ENCODE measurements at regions not wholly inside any gene's neighbourhood (a gene's known extent, or its start where the extent isn't known, plus 50 kb on each side); places are given as distances from the start of the nearest gene placed in this dataset.
"Not testable (repeated sequence)": the region's sequence is repeated elsewhere in the genome, so short reads cannot be mapped to it uniquely, and the experiment has no call there.

DNA sequence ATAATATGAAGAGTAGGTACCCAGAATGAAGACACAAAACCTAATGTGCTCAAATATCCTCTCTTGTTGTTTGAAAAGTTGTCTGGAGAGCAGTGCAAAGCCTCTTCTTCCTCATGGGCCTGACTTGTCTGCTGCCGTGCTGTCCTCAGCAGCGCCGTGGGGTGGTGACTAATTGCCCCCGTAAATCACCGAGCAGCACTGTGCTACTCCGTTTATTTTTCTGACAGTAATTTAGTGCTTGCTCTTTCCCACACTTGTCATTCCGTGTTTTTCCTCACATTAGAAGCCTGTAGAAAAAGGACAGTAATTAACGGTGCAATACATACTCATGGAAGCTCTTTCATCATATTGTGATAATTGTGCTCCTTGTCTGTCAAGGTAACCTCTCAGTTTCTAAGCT lies 114.8 kb upstream of the BARHL2 start:
- intact Hi-C loops (cut with DNase I) = no loop called here
- DNase-seq = no peak
- no peak for ATAC-seq

DNA sequence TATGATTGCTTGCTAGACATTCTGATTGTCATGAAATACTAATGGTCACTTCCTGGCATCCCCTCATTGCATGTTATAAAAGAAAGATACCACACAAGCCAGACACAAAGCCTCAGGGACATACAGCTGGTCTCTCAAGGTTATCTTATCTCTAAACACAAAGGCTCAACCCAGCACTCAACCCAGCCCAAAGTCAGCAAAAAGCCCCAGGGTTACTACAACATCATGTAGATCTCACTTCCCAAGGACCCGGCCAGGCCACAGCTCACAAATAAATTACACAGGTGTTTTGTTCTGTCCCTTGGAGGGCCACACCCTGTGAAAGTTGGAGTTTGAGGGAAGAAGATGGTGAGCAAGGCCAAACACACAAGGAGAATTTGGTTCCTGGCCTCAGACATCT lies 109.7 kb upstream of the BARHL2 start:
- DNase-seq = no peak
- intact Hi-C loops (cut with DNase I) = no loop called here
- no peak for ATAC-seq

DNA sequence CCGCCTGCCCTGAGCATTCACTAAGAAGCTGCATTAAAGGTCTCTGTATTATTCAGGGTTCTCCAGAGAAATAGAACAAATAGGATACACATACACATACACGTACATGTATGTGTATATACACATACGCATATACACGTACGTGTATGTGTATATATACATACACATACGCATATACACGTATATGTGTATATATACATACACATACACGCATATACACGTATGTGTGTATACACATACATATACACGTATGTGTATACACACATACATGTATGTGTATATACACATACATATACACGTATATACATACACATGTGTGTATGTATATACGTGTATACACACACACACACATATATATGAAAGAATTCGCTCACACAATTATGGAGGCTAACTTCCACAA lies 108.9 kb upstream of the BARHL2 start:
- no peak for ATAC-seq
- intact Hi-C loops (cut with DNase I) = no loop called here
- DNase-seq = no peak

DNA sequence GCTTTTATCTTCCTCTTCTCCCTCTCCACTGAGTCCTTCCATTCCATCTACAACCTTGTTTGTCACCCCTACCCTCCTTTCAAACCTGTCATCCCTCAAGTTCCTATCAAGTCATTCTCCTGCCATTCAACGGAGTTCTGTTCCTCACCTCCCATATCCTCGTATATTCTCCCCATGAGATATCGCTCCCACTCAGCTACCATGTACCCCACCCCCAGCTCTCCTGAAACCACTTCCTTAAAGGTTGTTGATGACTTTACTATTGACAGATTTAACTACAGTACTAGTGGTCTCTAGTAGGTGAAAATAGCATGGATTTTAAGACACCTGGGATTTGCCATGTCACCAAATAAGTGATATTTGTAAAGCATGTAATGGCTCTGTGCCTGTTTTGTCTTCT lies 107.4 kb upstream of the BARHL2 start:
- intact Hi-C loops (cut with DNase I) = no loop called here
- ATAC-seq (no peak), DNase-seq (no peak)

DNA sequence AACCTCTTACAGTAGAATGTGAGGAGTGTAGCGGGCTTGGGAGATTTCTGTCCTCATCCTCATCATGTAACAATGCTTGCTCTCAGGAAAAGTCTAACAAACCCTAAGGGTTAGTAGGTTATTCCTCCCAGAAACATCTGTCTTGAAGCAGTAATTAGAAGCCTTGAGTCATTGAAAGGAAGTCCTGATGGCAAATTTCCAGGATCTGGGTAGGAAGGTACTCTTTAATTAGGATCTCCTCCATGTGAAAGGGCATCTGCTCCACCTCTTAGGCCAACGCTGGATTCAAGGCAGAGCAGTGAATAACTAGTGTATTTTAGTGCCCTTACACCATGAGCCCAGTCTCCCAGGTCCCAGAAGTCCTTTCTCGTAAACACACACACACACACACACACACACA lies 106.6 kb upstream of the BARHL2 start:
- no peak for ATAC-seq
- intact Hi-C loops (cut with DNase I) = no loop called here
- DNase-seq = no peak

DNA sequence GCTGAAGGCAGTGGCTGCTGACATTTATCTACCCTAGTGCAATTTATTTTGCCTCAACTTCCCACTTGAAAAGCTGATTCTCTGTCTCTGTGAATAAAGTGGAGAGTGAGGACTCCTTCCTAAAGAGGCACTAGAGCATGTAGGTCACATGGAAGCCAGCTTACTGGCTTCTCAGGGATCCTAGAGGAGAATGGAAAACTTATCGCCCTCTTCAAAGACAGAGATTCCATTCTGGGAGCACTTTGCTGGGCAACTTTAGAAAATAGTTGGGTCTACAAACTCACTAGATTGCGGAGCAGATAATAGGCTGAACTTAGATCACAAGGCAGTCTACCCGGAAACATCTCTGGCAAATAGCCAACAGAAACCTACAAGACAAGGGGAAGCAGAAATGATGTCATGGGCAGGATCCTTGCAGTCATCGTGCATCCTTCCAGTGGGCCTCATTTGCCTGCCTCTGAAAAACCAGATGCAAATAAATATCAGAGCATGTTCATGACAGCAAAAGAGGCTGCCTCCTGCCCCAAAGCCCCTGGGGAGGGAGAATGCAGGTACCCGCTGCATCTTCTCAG lies 104.8 kb upstream of the BARHL2 start:
- intact Hi-C loops (cut with DNase I) = no loop called here
- ATAC-seq (no peak), DNase-seq (no peak)

DNA sequence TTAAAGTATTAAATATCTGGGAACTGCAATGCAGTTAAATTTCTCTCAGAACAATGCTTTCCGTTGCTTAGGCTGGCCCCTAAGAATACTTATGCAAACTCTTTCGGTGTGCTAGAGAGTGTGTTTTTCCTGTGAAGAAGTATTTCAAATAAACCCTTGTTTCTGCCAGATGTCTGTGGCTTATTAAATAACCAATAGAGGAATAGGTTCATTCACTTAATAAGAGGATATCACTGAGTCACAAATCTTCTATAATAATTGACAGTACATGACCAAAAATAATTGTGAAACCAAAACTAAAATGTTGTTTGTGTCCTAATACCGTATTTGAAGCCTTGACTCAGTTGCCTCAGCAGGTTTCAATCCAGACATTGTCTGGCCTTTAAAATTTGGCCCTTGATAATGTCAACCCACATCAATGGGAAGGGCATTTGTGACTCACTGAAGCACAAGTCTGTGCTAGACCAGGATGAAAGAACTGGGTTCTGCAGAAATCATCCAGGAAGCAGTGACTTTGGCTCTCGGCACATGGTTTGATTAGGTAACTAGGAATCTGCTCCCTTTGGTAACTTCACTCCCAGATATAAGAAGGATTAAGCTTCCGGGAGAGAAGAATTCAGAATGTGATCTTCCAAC lies 104.2 kb upstream of the BARHL2 start:
- DNase-seq (no peak), ATAC-seq (no peak)
- intact Hi-C loops (cut with DNase I) = no loop called here

DNA sequence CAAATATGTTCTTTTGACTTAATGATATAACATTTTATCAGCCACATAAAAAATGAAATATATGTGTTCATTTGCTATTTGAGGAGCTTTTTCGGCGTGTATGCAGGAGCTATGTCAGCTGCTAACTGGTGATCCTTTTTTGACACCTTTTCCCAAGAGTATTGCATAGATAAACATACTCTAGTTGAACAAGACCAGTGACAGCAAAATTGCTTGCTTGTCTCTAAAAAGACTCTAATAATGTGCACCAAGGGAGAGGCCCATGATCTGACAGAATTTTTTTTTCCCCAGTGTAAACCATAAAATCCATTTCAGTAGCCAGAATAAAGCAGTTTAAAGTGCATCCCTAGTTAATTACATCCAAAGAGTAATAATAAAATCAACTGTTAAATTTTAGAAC lies 103.6 kb upstream of the BARHL2 start:
- ATAC-seq (no peak), DNase-seq (no peak)
- intact Hi-C loops (cut with DNase I) = no loop called here

DNA sequence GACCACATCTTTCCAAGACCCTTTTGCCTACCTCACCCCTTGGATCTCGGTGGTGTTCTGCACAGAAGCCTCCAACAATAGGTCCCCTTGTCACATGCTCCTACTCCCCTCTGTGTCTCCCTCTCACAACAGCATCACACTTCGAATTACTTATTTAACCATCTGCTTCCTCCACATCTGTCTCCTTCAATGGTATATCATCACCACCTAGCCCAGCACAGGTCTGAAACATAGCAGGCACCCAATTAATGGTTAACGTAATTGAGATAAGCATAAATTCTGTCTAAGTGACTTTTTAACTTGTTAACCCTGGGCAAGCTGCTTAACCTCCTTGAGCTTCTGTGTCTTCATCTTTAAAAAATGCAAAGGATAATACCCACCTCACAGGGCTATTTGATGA lies 100.3 kb upstream of the BARHL2 start:
- DNase-seq (no peak), ATAC-seq (no peak)
- intact Hi-C loops (cut with DNase I) = no loop called here

DNA sequence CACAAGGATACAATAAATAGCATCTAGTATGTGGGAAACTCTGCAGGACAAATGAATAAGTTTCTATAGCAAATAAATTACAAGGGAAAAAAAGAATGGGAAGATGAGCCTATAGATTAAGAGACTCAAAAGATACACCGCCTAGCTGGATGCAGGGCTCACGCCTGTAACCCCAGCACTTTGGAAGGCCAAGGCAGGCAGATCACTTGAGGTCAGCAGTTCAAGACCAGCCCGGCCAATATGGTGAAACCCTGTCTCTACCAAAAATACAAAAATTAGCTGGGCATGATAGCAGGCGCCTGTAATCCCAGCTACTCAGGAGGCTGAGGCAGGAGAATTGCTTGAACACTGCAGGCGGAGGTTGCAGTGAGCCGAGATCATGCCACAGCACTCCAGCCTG lies 95.1 kb upstream of the BARHL2 start:
- ATAC-seq; intact Hi-C loops (cut with DNase I); DNase-seq: not testable (repeated sequence)

DNA sequence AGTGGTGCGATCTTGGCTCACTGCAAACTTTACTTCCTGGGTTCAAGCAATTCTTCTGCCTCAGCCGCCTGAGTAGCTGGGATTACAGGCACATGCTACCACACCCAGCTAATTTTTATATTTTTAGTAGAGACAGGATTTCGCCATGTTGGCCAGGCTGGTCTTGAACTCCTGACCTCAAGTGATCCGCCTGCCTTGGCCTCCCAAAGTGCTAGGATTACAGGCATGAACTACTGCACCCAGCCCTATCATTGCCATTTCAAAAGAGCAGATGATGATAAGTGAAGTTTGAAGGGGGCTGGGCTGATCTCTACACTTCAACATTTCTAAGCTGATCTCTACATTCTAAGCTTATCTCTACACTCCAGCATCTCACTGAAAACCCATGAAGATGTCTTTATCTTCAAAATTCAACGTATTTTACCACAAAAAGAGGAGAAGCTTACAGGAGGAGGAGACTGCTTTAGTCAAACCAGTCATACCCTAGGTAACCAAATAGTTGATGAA lies 94.4 kb upstream of the BARHL2 start:
- intact Hi-C loops (cut with DNase I); ATAC-seq; DNase-seq: not testable (repeated sequence)

DNA sequence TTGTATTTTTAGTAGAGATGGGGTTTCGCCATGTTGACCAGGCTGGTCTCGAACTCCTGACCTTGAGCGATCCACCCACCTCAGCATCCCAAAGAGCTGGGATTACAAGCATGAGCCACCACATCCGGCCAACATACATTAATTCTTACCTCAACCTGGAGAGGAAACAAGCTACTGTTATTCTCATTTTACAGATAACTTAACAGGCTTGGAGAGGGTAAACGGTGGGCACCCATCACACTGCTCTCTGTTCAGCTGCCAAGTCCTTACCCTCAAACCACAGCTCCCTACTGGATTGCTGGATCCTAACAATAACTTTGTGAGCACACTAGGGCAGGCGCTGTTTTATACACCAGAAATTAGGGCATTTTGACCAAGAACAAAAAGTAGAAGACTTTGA lies 93.6 kb upstream of the BARHL2 start:
- intact Hi-C loops (cut with DNase I) = no loop called here
- no peak for ATAC-seq
- no peak for DNase-seq

DNA sequence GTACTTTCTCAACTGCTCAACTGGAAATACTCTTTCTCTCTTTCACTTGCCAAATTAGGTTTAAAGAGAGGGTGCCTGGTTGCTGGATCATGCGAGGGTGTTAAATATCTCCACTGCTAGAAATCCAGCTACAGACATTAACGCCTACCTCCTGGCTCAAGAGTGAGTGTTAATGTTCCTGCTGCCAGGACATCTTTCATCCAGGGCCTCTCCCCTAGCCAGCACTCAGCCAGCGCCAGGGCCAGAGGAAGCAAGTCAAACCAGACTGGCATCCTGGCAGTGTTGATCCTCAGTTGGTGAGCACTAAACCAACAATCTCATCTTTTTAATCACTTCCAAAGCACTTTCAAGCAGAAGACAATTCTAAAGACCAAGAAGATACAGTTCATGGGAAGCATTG lies 92.9 kb upstream of the BARHL2 start:
- ATAC-seq = no peak
- intact Hi-C loops (cut with DNase I) = no loop called here
- DNase-seq = no peak

DNA sequence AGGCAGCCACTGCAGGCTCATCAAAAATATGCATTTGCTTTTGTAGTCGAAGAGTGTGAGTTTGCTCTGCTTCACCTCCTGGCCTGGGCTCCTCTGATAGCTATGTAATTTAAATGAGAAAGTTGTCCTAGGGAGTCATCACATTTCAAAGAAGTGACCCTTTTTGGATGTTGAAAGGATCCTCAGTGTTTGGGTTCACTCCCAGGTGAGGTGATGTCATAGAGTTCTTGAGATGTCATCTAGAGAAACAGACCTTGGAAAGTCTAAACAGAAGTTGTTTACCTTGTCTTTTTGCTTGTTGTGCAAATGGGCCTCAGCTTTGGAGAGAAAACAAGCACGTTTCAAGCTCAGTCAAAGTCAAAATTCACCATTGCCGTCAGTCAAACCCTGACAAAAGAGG lies 92.0 kb upstream of the BARHL2 start:
- intact Hi-C loops (cut with DNase I) = no loop called here
- ATAC-seq (no peak), DNase-seq (no peak)

DNA sequence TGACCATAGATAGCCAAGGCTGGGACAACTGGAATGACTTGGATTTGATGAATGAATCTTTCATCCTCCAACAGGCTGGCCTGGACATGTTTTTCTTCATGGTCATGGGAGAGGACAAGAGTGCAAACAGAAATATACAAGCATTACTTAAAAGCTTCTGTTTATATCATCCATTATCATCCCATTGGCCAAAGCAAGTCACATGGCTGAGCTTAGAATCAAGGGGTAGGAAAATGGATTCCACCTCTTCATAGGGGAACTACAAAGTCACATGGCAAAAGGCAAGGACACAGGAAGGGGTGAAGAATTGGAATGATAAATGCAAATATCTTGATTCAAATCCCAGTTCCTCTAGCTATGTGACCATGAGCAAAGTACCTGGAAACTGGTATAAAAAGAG lies 90.2 kb upstream of the BARHL2 start:
- intact Hi-C loops (cut with DNase I) = no loop called here
- no peak for ATAC-seq
- DNase-seq = no peak

DNA sequence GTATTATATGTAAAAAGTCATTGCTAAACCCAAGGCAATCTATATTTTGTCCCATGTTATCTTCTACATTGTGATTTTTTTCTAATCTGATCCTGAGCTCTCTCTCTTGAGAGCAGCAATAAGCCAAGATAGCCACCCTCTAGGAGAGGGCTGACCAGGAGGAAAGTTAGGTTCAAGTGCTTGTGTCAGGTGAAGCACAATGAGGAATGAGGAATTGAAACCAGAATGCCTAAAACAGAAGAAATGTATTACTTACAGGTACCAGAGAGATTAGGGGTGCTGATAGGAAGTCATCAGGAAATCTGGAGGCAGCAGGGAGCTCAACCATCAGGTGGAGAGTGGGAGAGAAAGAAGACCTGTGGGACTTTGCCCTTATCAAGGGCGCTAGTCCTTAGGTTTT lies 85.5 kb upstream of the BARHL2 start:
- intact Hi-C loops (cut with DNase I) = no loop called here
- ATAC-seq (no peak), DNase-seq (no peak)

DNA sequence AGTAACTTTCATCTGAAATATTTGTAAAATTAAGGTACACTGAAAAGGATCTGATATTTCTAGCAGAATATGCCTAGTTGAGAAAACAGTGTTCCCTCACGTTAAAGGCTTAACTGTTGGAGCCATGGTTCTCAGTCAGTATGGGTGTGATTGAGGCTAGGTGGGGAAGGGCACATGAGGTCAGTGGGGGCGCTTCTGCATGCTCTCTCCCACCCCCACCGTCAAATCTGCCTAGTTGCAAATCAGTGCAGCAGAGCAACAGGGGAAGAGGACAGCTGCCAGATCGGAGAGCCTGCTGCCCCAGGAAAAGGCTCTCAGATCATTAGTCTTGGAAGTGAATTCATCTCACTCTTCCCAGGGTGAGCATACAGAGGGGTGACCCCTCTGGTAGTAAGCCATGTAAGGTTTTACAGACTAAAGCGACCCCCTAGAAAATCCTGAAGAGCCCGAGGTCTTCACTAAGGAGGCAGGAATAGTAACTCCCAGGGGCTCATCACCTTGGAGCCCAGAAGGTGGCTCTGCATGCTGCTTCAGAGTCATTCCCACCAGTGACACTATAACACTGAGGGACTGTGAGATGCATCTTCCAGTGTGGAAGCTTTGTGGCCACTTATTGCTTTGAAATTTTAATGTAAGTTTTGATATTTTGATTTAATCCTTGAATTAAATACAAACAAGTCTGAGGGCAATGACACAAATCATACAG lies 83.1 kb upstream of the BARHL2 start:
- DNase-seq (no peak), ATAC-seq (no peak)
- intact Hi-C loops (cut with DNase I) = no loop called here

DNA sequence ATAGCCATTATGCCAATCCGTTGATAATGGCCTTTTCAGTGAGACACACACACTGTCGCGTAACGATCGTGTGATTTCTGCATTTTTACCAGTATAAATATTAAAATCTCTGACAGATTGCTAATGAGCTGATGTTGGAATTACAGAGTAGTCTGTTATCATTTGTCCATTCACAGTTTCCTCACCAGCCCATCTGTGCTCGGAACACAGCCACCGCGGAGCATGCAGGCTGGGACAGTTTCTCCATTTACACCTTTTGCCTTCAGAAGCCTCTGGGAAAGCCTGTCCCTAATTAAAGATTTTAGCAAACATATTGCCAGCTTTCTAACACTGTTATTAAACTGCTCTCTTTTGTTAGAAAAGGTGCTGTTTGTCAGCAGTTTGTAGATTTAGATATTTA lies 82.2 kb upstream of the BARHL2 start:
- intact Hi-C loops (cut with DNase I) = no loop called here
- ATAC-seq (no peak), DNase-seq (no peak)

DNA sequence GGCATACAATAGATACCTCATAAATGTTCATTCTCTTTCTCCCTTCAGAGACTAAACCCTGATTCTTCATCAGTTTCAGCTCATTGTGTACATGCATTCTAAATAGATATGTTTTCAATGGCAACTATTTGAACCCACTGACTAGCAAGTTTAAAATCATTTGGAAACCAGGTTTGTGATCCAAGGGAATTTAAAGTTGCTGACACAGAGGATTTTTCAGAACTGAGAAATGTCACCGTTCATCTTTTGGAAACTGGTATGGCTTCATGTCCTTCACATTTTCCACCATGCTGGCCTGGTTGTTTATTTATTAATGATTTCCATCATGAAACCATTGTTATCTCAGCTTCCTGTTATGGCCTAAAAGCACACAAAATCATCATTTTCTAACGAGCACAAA lies 81.8 kb upstream of the BARHL2 start:
- intact Hi-C loops (cut with DNase I) = no loop called here
- ATAC-seq (no peak), DNase-seq (no peak)

DNA sequence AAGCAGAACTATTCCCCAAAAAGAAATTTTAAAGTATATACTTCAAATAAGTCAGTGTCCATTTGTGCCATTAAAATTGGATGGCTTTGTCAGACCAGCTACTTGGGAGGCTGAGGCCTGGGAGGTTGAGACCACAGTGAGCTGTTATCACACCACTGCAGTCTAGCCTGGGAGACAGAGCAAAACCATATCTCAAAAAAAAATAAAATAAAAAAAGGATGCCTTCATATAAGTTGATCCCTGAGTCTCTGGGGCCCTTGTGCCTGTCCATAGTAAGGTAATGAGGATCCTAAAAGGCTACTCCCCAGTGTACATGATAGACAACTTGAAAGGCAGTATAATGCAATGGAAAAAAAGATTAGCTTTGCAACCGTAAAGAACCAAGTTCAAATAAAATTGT lies 81.2 kb upstream of the BARHL2 start:
- DNase-seq (no peak), ATAC-seq (no peak)
- intact Hi-C loops (cut with DNase I) = no loop called here

DNA sequence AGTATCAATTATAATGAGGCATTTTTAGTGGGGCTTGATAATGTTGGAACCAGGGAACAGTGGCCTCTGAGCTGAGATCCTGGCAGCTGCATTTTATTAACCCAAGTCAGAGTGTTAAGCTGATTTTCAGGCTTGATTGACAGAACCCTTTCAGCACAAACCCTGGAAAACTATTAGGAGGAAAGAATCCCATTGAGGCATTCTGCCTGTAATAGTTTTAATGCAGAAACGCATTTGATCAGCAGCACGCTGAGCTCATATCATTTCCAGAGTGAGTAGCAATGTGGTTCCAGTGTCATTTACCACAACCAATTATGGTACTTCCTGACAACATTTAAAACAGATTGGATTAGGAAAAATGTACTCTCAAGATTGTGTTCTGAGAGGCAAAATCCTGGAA lies 78.3 kb upstream of the BARHL2 start:
- ATAC-seq (no peak), DNase-seq (no peak)
- intact Hi-C loops (cut with DNase I) = no loop called here
